B cell (primary cell): ENCODE measurements at regions not wholly inside any gene's neighbourhood (a gene's known extent, or its start where the extent isn't known, plus 50 kb on each side); places are given as distances from the start of the nearest gene placed in this dataset.

ENCODE experiments used
- EZH2 ChIP-seq: IDR thresholded peaks from 2 replicates; pipeline ENCODE4 v1.6.1; 2012; ENCODE audit warnings: borderline replicate concordance, low read depth, mild to moderate bottlenecking, moderate library complexity, low read length; ENCODE audit not compliant: insufficient read depth, poor library complexity, severe bottlenecking
- TF ChIP-seq, protein P1 (sequence below): fragments of 200-600 bp; IDR thresholded peaks from one replicate; pipeline ENCODE4 v1.8.0; 2022; ENCODE audit warnings: antibody characterized with exemption, mild to moderate bottlenecking

DNA sequence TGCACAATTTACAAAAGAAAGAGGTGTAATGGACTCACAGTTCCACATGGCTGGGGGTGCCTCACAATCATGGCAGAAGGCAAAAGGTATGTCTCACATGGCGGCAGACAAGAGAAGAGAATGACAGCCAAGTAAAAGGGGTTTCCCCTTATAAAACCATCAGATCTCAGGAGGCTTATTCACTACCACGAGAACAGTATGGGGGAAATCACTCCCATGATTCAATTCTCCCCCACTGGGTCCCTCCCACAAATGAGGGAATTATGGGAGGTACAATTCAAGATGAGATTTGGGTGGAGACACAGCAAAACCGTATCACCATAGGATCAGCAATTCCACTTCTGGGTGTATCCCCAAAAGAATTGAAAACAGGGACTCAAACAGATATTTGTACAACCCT, 97.5 kb upstream of the STX18 start:
- TF ChIP-seq EZH2 = no peak
- TF ChIP-seq, protein P1, sequence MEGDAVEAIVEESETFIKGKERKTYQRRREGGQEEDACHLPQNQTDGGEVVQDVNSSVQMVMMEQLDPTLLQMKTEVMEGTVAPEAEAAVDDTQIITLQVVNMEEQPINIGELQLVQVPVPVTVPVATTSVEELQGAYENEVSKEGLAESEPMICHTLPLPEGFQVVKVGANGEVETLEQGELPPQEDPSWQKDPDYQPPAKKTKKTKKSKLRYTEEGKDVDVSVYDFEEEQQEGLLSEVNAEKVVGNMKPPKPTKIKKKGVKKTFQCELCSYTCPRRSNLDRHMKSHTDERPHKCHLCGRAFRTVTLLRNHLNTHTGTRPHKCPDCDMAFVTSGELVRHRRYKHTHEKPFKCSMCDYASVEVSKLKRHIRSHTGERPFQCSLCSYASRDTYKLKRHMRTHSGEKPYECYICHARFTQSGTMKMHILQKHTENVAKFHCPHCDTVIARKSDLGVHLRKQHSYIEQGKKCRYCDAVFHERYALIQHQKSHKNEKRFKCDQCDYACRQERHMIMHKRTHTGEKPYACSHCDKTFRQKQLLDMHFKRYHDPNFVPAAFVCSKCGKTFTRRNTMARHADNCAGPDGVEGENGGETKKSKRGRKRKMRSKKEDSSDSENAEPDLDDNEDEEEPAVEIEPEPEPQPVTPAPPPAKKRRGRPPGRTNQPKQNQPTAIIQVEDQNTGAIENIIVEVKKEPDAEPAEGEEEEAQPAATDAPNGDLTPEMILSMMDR = no peak
